ENCODE measurements at regions not wholly inside any gene's neighbourhood (a gene's known extent, or its start where the extent isn't known, plus 50 kb on each side); places are given as distances from the start of the nearest gene placed in this dataset.

DNA sequence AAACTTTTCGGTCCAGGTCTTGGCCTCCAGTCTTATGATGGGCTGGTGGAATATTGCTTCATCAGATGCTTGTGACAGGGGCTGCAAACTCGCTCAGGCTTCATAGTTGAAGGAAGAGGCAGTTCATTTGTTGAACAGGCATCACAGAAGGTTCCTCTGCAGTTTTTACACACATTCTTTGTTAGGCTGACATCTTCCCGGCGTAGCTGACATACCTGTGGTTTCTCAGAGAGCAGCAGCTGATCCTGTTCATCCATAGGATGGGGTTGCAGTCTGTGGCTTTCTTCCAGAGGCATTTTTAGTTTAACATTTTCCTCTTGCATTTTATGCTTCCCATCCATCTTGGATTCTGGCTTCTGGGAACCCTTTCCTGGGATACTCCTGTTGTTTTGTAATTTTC is 1255.2 kb downstream of the EFNA5 start:
- Mint-ChIP-seq H3K36me3 (ENCODE audit: low read depth, unreplicated experiment) (no peaks in the 10 kb centered on the region), H3K27ac (ENCODE audit: unreplicated experiment) (no peak overlapping the region), H3K4me1 (ENCODE audit: unreplicated experiment) (no peaks in the 10 kb centered on the region), H3K9me3 (ENCODE audit: unreplicated experiment) (no peaks in the 10 kb centered on the region), H3K4me3 (ENCODE audit: unreplicated experiment) (no peak overlapping the region), H3K27me3 (ENCODE audit: unreplicated experiment) (no peaks in the 10 kb centered on the region)
- TF ChIP-seq, protein P1, sequence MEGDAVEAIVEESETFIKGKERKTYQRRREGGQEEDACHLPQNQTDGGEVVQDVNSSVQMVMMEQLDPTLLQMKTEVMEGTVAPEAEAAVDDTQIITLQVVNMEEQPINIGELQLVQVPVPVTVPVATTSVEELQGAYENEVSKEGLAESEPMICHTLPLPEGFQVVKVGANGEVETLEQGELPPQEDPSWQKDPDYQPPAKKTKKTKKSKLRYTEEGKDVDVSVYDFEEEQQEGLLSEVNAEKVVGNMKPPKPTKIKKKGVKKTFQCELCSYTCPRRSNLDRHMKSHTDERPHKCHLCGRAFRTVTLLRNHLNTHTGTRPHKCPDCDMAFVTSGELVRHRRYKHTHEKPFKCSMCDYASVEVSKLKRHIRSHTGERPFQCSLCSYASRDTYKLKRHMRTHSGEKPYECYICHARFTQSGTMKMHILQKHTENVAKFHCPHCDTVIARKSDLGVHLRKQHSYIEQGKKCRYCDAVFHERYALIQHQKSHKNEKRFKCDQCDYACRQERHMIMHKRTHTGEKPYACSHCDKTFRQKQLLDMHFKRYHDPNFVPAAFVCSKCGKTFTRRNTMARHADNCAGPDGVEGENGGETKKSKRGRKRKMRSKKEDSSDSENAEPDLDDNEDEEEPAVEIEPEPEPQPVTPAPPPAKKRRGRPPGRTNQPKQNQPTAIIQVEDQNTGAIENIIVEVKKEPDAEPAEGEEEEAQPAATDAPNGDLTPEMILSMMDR (IDR thresholded peaks at IDR 0.05; ENCODE audit: unreplicated experiment): no peak
- DNase-seq (ENCODE audit: low spot score): no peak

DNA sequence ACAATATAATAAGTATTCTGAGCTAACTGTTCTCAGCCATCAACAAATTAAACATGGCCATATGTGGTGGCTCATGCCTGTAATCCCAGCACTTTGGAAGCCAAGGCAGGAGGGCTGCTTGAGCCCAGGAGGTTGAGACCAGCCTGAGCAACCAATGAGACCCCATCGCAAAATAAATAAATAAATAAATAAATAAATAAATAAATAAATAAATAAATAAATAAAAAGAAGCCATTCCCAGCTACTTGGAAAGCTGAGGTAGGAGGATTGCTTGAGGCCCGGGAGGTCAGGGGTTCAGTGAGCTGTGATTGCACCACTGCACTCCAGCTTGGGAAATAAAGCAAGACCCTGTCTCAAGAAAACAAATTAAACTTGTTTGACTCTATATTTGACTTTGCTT is 1256.4 kb downstream of the EFNA5 start:
- Mint-ChIP-seq H3K36me3 (ENCODE audit: low read depth, unreplicated experiment) (no peaks in the 10 kb centered on the region), H3K4me3 (ENCODE audit: unreplicated experiment) (no peak overlapping the region), H3K27me3 (ENCODE audit: unreplicated experiment) (peaks cover 1% of the 10 kb centered on the region), H3K27ac (ENCODE audit: unreplicated experiment) (no peak overlapping the region), H3K4me1 (ENCODE audit: unreplicated experiment) (no peaks in the 10 kb centered on the region), H3K9me3 (ENCODE audit: unreplicated experiment) (no peaks in the 10 kb centered on the region)
- DNase-seq (ENCODE audit: low spot score): no peak
- TF ChIP-seq, protein P1 (IDR thresholded peaks at IDR 0.05; ENCODE audit: unreplicated experiment): no peak

DNA sequence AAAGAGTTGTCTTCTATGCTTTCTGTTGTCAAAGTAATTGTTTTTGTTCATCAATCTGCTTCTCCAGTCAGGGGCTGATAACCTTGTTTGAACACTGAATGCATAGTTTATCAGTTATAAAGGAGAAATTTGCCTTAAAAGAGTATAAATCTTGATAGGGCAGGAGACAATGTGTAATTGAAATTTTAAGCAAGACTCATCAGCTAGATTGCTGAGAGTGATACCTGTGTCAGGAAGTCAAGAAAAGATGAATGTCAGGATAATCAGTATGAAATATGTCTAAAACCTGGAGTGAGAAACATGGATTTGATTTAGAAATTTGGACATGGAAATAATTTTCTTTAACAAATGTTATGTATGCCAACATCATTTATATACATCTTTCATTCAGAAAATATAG is 1258.1 kb downstream of the EFNA5 start:
- Mint-ChIP-seq H3K4me1 (ENCODE audit: unreplicated experiment) (no peaks in the 10 kb centered on the region), H3K36me3 (ENCODE audit: low read depth, unreplicated experiment) (no peaks in the 10 kb centered on the region), H3K9me3 (ENCODE audit: unreplicated experiment) (no peaks in the 10 kb centered on the region), H3K27ac (ENCODE audit: unreplicated experiment) (no peak overlapping the region), H3K4me3 (ENCODE audit: unreplicated experiment) (no peak overlapping the region), H3K27me3 (ENCODE audit: unreplicated experiment) (peaks cover 1% of the 10 kb centered on the region)
- TF ChIP-seq, protein P1 (IDR thresholded peaks at IDR 0.05; ENCODE audit: unreplicated experiment): no peak
- no peak for DNase-seq (ENCODE audit: low spot score)

DNA sequence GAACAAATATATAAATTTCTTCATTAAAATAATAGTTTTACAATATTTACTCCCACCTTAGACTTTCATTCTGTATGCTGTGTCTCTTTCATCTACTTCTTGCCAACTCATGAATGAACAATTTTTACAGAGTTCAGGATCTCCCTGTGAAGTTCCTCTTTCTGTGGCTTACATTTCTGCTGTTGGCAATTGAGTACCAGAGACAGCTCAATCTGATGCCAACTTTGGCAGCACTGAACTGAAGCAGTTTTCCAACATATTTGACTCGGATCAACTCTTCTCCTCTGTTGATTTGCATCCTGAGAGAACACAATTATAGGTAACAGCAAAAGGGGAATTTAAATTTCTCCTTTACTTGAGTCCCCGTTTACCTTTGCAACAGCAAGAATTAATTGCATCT is 1262.2 kb downstream of the EFNA5 start:
- Mint-ChIP-seq H3K4me1 (ENCODE audit: unreplicated experiment) (no peaks in the 10 kb centered on the region), H3K9me3 (ENCODE audit: unreplicated experiment) (no peaks in the 10 kb centered on the region), H3K27ac (ENCODE audit: unreplicated experiment) (no peak overlapping the region), H3K27me3 (ENCODE audit: unreplicated experiment) (peaks cover 1% of the 10 kb centered on the region), H3K4me3 (ENCODE audit: unreplicated experiment) (no peak overlapping the region), H3K36me3 (ENCODE audit: low read depth, unreplicated experiment) (no peaks in the 10 kb centered on the region)
- DNase-seq (ENCODE audit: low spot score): no peak
- TF ChIP-seq, protein P1 (IDR thresholded peaks at IDR 0.05; ENCODE audit: unreplicated experiment): no peak

DNA sequence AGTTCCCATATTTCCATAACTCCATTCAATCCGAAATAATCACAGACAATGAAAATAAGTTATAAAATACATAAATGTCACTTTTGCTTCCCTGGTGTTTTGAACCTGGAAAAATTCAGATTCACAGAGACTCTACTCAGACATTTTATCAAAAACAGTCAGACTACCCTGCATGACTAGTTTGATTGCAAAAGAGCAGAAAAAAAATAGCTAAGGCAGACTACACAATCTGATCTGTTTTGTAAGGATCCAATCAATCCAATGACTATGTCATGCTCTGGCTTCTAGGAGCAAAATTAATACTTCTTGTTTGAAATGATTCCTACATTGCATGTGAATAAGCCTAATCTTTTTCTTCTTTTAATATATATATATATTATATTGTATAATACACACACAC is 1262.6 kb downstream of the EFNA5 start:
- TF ChIP-seq, protein P1 (IDR thresholded peaks at IDR 0.05; ENCODE audit: unreplicated experiment): no peak
- no peak for DNase-seq (ENCODE audit: low spot score)
- no peaks in the 10 kb centered on the region for H3K36me3 Mint-ChIP-seq (ENCODE audit: low read depth, unreplicated experiment)
- H3K4me3 Mint-ChIP-seq (ENCODE audit: unreplicated experiment): no peak overlapping the region
- no peaks in the 10 kb centered on the region for H3K9me3 Mint-ChIP-seq (ENCODE audit: unreplicated experiment)
- H3K27me3 Mint-ChIP-seq (ENCODE audit: unreplicated experiment): peaks cover 1% of the 10 kb centered on the region
- H3K4me1 Mint-ChIP-seq (ENCODE audit: unreplicated experiment): no peaks in the 10 kb centered on the region
- H3K27ac Mint-ChIP-seq (ENCODE audit: unreplicated experiment): no peak overlapping the region

Measured in endothelial cell (in vitro differentiated cells).